ENCODE measurements at regions not wholly inside any gene's neighbourhood (a gene's known extent, or its start where the extent isn't known, plus 50 kb on each side); places are given as distances from the start of the nearest gene placed in this dataset.
"Not testable (repeated sequence)": the region's sequence is repeated elsewhere in the genome, so short reads cannot be mapped to it uniquely, and the experiment has no call there.

DNA sequence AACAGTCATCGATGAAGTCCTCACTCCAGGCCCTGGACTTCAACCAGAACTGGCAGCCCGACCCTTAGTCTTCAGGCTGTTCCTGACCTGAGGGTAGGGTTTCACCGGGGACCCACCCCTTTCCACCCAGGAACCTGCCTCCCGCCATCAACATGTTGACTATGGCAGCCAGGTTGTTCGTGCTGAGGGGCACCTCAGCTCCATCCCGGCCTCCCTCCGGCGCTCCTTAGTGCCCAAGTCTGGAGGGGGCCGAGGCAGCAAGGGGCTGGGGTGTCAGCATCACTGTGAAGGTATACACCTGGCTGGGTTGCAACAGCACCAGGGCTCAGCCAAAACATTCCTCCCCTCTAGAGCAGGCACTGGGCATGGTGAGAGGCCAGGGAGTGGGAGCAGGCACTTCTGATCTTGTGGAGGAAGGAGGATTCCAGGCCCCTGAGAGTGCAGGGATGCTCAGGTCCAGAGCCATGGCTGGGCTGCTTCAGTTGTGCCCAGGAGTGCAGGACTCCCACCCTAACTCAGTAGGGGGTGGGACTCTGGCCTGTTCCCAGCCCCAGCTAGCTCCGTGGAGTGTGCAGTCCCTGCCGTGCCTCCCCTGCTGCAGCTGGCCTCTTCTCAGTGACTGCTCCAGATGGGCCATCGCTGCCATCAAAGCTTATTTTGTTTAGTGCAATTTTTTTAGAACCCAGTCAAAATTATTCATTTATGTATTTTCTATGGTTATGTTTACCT, 1445.9 kb downstream of the PCDH9 start:
- no peak for DNase-seq

DNA sequence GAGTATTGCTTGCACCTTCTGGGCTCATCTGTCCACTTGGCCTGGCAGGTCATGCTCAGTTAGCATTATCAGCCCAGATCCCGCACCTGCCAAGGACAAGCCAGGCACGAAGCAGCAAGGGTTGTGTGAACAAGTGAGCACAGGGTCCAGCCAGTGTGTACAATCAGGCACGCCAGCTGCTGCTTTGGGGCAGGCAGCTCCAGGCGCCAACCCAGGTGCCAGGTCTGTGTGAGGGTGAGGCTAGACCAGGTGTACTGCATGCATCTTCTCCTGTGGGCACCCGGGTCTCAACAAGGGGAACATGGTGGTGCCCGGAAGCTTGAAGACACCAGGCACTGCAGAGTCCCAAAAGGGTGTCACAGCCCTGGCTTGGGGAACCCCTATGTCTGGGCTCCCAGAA, 1446.8 kb downstream of the PCDH9 start:
- DNase-seq = no peak

DNA sequence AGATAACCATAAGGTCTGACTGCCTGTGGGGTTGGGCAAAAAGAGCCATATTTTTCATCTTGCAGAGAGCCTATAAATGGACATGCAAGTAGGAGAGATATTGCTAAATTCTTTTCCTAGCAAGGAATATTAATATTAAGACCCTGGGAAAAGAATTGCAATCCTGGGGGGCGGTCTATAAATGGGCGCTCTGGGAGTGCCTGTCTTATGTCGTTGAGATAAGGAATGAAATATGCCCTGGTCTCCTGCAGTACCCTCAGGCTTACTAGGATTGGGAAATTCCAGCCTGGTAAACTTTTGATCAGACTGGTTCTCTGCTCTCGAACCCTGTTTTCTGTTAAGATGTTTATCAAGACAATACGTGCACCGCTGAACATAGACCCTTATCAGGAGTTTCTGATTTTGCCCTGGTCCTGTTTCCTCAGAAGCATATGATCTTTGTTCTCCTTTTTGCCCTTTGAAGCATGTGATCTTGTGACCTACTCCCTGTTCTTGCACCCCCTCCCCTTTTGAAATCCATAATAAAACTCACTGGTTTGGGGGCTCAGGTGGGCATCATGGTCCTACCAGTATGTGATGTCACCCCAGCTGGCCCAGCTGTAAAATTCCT, 1458.3 kb downstream of the PCDH9 start:
- DNase-seq = peak; percentile 0

DNA sequence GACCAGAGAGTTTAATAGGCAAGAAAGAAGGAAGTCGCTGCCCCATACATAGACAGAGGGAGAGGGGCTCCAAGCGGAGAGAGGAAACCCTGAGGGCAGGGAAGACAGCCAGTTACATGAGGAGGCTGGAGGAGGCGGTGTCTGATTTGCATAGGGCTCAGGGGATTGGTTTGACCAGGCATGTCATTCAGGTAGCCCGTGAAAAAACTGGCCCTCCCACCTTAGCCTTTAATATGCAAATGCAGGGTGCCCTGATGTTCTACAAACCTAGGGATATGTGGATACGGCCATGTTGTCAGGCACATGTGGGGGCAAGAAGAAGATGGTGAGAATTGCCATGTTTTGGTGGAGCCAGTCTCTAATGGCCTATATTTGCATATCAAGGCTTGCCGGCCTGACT, 1461.6 kb downstream of the PCDH9 start:
- DNase-seq = no peak

DNA sequence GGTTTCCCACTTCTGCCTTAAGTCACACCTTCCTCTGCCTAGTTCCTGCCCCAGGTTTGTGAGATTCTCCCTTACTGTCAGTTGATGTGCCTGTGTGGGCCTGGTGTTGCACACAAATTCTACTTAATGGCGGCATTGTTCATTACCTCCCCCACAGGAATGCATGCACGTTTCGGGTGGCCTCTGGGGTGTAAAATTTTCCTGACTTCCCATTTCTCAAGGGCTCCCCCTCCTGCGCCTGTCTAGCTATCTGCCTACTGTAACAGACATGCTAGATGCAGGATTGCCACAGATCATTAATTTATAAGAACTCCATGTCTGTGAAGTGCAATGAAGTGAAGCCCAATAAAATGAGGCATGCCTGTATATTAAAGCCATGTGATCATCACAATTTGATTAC, 1466.3 kb downstream of the PCDH9 start:
- no peak for DNase-seq

DNA sequence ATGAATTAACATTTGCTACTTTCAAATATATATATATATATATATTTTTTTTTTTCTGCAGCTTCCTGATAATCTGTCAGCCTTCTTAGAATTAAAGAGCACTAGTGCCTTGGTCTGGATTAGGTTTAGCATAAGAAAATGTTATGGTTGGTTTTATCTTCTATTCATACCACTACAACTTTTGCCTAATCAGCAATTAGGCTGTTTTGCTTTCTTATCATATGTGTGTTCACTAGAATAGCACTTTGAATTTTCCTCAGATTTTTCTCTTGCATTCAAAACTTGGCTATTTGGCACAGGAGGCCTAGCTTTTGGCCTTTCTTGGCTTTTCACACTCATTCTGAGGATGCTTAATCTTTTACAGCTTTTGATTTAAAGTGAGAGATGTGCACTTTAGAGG, 1468.1 kb downstream of the PCDH9 start:
- no peak for DNase-seq

DNA sequence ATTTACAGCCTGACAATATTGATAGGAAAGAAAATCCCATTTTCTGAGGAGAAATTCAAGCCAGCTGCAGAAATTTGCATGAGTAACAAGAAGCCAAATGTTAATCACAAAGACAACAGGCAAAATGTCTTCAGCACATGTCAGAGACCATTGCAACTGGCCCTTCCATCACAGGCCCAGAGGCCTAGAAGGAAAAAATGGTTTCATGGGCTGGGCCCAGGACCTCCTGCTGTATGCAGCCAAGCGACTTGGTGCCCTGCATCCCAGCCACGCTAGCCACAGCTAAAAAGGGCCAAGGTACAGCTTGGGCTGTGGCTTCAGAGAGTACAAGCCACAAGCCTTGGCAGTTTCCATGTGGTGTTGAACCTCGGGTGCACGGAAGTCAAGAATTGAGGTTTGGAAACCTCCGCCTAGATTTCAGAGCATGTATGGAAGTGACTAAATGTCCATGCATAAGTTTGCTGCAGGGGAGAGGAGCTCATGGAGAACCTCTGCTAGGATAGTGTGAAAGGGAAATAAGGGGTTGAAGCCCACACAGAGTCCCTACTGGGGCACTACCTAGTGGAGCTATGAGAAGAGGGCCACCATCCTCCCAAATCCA, 1474.0 kb downstream of the PCDH9 start:
- no peak for DNase-seq

DNA sequence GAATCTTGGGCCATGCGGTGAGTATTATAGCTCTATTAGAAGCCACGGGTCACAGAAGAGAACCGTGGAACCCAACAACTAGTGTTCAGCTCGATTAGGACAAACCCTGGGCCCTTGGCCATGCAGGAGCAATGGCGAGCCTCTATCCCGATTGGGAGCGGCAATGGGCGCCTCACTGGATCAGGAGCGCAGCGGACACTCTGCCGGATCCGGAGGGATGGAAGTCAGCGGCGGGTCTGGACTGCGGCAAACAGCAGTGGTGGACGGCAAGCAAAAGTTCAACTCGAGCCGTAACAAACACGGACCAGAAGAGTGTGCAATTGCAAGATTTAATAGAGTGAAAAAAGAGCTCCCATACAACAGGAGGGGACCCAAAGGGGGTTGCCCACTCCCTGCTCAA, 1481.9 kb downstream of the PCDH9 start:
- no peak for DNase-seq

DNA sequence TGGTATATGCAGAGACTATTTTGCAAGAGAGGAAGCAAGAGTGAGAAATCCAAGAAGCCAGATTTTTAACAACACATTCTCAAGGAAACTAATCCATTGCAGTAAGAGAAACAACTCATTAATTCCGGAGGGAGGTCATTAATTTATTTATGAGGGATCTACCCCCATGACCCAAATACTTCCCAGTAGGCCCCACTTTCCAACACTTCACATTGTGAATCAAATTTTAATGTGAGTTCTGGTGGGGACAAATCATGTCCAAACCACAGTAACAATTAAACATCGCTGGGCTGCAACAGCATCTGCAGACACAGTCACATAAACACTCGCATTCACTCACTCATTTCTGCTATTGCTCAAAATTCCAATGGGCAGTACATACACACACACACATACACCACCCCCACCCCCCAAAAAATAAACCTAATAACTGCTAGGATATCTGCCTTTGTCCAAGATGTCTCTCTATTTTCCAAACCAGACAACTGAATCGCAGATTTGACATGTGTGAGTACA, 1483.7 kb downstream of the PCDH9 start:
- no peak for DNase-seq

DNA sequence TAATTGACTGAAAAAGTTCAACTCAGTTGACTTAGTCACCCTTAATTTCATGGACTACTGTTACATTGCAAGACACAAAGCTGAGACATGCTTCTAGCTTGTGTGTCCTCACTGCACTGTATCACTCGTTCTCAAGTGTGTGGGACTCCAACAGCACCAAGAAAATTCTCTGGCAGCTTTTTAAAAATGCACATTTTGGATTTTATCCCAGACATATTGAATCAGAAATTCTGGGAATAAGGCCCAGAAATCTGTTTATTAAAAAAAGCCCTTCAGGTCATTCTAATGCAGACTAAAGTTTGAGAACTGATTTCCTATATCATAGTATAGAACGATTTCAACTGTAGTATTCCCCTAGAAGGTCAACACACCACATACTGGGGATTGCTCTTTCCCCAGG, 1485.3 kb downstream of the PCDH9 start:
- no peak for DNase-seq

DNA sequence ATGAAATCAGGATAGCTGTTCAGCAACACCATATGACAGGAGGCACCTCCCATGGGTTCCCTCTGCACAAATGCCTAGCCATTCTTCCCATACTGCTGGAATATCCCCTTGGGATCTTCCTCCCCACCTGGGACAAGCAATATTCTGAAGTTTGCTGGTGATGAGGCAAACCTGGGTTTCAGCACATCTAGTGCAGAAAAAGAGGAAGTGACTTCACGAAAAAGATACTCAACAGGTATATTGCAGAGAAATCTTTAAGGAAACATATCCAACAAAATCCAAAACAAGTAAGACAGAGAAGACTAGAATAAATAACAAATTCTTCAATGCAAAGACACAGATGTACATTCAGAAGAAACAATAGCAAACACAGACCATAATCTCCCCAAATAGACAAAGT, 1497.0 kb downstream of the PCDH9 start:
- no peak for DNase-seq

DNA sequence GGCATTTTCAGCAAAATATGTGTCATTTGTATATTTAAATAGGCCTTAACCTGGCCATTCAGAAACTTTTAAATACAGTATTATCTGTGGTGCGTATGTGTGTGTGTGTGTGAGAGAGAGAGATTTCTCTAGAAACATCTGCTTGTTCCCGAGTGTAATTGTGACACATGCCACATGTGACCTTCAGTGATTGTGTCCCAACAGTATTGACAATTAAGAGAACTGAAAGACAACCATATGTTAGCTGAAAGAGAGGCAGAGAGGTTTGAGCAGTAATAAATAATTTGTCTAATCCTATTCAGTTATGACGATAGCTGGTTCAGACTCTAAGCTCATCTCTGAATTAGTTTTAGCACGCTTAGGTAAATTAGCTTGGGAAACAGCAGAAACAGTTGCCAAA, 1503.1 kb downstream of the PCDH9 start:
- no peak for DNase-seq

DNA sequence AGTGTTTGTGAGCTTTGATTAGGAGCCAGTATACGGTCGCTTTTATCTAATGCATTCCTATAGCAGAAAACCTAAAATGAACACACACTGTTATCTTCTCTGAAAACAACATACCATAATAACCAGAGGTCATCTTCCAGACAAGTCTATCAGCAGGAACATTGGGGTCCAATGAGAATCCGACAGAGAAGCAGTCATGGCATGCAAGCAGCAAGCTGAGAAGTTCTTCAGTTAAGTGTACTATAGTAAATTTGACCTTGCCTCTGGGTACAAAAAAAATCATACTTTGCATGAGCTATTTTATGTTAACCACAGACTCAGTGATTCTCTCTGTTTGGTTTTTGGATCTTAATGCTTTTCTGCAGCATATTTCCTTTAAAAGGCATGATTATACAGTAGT, 1505.1 kb downstream of the PCDH9 start:
- DNase-seq = no peak

DNA sequence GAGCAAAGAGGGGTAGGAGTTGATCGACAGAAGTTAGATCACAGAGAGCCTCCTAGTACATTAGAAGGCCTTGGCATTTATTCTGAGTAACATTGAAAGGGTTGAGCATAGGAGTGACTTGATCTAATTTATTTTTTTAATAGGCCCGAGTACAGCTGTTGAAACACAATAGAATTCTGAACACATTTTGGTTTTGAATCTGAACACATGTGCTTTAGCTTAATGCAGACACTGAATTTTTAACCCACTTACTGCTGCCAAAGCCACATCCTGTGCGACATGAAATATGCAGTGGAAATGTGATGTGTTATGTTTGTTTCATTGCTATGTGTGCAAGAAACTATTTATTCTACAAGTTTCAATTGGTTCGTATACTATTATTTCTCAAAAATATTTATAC, 1505.9 kb downstream of the PCDH9 start:
- no peak for DNase-seq

DNA sequence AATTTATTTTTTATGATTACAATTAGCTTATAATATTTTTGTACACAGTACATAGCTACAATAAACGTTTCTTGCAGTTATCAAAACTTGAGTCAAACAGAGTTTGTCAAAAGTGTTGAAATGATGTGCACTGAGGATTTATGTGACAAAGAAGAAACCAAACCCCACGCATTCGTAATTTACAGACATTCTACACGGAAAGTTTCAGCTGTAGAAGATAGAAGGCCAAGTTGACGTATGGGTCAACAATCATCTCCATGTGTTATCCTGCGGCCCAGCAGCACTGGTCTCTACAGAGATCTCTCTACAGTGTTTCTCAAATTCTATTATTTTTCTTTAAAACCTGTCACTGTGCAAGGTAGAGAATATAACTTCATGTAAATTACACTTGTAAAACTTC, 1507.6 kb downstream of the PCDH9 start:
- no peak for DNase-seq

DNA sequence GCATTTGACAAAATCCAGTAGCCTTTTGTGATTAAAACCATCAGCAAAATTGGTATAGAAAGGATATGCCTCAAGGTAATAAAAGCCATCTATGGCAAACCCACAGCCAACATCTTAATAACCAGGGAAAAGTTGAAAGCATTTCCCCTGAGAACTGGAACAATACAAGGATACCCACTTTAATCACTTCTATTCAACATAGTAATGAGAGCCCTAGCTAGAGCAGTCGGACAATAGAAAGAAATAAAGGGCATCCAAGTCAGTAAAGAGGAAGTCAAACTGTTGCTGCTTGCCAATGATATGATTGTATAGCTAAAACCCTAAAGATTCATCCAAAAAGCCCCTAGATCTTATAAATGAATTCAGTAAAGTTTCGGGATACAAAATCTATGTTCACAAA, 1510.3 kb downstream of the PCDH9 start:
- DNase-seq = no peak

DNA sequence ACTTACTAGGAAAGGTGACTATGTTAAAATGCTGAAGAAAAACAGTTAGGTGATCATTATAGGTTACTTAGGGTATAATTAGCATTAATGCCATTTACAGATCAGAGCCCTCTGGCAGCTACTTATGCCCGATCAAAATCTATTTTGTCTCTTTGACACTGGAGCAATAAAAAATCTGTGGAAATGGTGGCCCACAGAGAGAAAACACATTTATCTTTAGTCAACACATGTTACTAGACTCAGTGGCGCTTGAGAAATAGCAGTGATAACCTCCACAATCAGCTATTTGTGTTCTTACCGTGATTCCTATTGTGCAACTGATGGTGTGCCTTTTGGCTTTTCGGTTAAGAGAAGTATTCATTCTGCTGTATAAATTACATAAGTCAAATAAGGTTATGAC, 1519.6 kb downstream of the PCDH9 start:
- no peak for DNase-seq

DNA sequence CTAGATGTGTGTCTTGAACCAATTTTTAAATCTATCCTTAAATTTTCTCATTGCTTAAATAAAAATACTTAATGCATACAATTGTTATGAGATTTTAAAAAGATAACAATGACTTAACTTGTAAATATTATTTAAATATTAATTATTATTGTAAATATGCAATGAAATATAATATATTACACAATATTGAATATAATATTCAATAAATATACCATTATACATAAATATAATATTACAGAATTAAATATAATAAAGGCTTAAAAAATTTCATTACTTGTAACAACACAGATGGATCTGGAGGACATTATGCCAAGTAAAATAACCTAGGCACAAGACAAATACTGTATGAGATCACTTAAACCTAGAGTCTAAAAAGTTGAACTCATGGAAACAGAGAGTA, 1532.3 kb downstream of the PCDH9 start:
- DNase-seq = no peak

DNA sequence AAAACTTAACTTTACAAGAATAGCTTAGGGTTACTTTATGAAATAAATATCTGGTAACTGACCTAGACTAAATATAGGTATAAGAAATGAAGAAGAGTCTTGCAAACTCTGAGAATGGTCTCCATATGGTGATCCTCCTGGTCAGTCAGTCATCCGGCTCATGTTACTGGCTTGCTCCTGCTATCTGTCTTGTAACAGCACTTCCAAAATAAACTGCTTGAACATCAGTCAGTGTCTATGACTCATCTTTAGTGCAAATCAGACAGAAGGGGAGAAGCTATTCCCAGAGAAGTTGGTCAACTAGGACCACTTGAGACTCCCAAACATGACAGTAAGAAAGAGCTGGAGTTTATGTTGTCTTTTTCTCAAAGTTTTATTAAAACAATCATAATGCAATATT, 1550.9 kb downstream of the PCDH9 start:
- DNase-seq = no peak

DNA sequence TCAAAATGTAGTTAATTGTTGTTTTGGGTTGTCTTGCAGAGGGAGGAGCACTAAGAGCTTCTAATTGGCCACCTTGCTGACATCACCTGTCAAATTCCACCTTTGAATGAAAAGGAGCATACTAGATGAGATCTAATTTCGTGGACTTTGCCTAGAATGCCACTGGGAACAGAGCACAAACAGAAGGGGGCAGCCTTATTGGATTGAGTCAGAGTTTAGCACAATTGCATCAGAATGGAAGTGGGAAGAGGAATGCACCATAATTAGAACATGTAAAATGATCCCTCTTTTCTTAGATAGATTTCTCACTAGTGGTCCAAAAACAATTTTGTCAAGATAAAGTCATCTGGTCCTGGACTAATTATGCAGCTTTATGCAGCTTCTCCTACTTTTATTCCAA, 1552.2 kb downstream of the PCDH9 start:
- DNase-seq = no peak

DNA sequence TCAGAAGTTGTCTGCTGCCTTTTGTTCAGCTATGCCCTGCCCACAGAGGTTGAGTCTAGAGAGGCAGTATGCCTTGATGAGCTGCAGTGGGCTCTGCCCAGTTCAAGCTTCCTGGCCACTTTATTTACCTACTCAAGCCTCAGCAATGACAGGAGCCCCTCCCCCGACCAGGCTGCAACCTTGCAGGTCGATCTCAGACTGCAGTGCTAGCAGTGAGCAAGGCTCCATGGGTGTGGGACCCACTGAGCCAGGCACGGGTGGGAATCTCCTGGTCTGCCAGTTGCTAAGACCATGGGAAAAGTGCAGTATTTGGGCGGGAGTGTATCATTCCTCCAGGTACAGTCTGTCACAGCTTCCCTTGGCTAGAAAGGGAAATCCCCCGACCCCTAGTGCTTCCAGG, 1554.8 kb downstream of the PCDH9 start:
- not testable (repeated sequence) for DNase-seq

DNA sequence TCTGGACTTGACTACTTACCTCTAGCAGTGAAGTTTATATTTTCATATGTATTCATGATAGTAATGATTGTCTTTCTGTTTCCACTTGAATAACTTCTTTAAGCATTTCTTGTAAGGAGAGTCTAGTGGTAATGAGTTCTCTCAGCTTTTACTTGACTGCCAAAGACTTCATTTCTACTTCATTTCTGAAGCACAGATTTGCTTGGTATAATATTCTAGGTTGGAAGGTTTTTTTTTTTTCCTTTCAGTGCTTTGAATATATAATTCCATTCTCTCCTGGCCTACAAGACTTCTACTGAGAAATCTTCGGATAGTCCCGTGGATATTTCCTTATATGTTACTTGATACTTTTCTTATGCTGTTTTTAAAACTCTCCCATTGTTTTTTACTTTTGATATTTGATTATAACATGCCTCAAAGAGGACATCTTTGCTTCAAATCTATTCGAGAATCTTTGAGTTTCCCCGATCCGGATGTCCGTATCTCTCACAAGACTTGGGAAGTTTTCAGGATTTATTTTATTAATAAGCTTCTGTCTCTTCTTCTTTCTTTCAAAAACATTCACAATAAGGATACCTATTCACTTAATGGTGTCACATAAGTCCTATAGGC, 1560.0 kb downstream of the PCDH9 start:
- DNase-seq = no peak

DNA sequence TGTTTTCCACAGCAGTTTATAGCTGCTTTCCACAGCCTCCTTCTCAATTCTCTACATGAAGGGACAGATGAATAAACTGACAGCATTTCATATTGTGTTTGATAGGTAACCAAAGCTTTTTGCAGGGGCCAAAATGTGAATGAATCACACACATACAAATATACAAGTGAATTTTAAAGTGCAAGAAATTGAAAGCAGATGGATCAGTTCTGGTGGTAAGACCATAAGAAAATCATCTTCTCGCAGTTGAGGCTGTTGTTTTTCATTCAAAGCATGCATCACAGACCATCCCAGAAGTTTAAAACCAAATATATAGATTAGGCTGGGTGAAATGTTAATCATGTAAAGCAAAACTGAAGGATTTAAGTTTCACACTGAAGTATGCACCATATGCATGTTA, 1569.4 kb downstream of the PCDH9 start:
- no peak for DNase-seq

DNA sequence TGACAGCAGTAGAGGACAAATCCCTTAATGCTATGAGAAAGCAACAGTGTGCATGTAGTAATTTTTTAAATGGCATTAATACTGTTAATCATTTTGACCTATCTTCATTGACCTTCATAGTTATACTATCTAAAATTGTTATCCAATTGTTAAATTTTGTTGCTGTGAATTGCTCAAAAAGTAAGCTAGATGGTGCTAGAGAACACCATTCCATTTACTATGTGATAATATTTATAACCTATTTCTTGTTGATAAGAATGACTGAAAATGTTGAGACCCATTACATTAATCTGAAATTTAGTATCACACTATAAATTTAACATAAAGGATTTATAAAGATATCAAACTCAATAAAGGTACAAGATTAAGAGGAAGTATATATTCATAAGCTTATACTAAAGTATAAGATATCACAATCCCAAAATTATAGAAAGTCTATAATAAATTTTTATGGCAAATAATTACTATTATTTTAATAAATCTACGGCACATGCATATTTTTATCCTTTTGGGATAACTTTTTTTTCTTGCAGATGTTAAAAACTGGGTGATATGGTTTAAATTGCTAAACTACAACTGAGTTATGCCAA, 1573.3 kb downstream of the PCDH9 start:
- DNase-seq = peak; percentile 19

Measured in DMS53 (cell line).